ENCODE measurements at regions not wholly inside any gene's neighbourhood (a gene's known extent, or its start where the extent isn't known, plus 50 kb on each side); places are given as distances from the start of the nearest gene placed in this dataset.
A peak's percentile ranks its signal among the peaks of the same experiment; 100 is the strongest.

DNA sequence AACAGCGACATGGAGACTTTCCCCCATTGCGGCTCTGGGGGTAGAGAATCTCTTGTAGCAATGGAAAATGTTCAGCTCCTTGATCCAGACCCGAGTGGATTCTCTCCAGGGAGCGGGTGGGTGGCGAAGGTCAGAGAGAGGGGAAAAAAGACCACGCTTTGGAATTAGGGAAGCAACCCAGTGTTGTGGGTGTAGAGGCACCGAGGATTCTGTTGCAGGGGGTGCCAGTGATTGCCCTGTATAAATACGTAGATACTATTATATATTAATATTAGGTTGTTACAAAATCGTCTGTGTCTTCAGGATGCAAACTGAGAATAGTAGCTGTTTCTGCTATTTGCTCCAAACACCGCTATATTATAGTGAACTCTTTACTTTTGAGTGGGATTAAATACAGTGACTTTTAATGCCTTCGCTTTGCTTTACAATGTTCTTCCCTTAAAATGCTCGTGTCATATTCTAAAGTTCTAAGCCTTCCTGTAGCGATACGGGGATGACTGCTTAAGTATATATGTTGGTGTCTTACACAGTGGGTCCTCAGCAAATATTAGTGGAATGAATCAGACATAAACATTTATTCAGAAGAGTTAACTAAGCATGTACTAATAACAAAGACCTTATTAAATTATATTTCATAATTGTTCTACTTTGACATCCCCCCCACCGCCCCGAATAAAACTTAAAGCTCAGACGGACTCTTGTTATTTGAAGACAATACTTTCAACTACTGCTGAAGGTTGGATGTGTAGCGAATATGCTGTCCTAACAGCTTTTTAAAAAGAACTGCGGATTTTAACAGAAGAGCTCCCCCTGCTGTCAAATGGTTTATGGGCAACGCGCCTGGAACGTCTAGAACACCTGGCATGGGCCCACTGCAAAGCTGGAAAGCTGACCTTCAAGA, 136.4 kb upstream of the KRAS start:
- H3K4me3 ChIP-seq (ENCODE audit: low read depth, low read length), result peak overlapping the region; percentile 65
- TF ChIP-seq, protein P1, sequence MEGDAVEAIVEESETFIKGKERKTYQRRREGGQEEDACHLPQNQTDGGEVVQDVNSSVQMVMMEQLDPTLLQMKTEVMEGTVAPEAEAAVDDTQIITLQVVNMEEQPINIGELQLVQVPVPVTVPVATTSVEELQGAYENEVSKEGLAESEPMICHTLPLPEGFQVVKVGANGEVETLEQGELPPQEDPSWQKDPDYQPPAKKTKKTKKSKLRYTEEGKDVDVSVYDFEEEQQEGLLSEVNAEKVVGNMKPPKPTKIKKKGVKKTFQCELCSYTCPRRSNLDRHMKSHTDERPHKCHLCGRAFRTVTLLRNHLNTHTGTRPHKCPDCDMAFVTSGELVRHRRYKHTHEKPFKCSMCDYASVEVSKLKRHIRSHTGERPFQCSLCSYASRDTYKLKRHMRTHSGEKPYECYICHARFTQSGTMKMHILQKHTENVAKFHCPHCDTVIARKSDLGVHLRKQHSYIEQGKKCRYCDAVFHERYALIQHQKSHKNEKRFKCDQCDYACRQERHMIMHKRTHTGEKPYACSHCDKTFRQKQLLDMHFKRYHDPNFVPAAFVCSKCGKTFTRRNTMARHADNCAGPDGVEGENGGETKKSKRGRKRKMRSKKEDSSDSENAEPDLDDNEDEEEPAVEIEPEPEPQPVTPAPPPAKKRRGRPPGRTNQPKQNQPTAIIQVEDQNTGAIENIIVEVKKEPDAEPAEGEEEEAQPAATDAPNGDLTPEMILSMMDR (IDR thresholded peaks at IDR 0.05; ENCODE audit: low read depth, low read length), result peak; percentile 99
- TF ChIP-seq POLR2A (IDR thresholded peaks at IDR 0.05; ENCODE audit: extremely low read depth, insufficient read length), result no peak
- peak; percentile 93 for TF ChIP-seq MYC (IDR thresholded peaks at IDR 0.05; ENCODE audit: low read depth, low read length)
- TF ChIP-seq, protein P2, sequence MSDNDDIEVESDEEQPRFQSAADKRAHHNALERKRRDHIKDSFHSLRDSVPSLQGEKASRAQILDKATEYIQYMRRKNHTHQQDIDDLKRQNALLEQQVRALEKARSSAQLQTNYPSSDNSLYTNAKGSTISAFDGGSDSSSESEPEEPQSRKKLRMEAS (IDR thresholded peaks at IDR 0.05; ENCODE audit: low read depth, low read length), result peak; percentile 91
- peak; percentile 95 for DNase-seq (ENCODE audit: low read depth)

DNA sequence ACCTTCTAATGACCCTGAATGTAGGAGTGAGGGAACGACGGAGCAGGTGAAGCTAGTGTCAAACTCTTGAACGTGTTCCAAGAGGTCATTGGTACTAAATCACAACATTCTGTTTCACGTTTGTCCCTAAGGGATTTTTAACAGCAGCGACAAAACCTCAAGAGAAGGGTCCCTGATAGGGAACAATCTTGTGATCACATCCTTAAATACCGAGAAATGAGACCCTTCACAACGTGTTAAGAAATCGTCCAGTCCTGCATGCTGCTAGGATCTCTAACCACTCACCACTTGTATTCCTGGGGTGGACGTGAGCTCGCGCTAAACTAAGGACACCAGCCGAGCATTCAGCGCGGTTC, 134.1 kb upstream of the KRAS start:
- TF ChIP-seq, protein P2 (IDR thresholded peaks at IDR 0.05; ENCODE audit: low read depth, low read length), result no peak
- TF ChIP-seq, protein P1 (IDR thresholded peaks at IDR 0.05; ENCODE audit: low read depth, low read length), result no peak
- TF ChIP-seq POLR2A (IDR thresholded peaks at IDR 0.05; ENCODE audit: extremely low read depth, insufficient read length) (no peak), MYC (IDR thresholded peaks at IDR 0.05; ENCODE audit: low read depth, low read length) (no peak)
- DNase-seq (ENCODE audit: low read depth), result peak; percentile 18
- peak overlapping the region; percentile 74 for H3K4me3 ChIP-seq (ENCODE audit: low read depth, low read length)

DNA sequence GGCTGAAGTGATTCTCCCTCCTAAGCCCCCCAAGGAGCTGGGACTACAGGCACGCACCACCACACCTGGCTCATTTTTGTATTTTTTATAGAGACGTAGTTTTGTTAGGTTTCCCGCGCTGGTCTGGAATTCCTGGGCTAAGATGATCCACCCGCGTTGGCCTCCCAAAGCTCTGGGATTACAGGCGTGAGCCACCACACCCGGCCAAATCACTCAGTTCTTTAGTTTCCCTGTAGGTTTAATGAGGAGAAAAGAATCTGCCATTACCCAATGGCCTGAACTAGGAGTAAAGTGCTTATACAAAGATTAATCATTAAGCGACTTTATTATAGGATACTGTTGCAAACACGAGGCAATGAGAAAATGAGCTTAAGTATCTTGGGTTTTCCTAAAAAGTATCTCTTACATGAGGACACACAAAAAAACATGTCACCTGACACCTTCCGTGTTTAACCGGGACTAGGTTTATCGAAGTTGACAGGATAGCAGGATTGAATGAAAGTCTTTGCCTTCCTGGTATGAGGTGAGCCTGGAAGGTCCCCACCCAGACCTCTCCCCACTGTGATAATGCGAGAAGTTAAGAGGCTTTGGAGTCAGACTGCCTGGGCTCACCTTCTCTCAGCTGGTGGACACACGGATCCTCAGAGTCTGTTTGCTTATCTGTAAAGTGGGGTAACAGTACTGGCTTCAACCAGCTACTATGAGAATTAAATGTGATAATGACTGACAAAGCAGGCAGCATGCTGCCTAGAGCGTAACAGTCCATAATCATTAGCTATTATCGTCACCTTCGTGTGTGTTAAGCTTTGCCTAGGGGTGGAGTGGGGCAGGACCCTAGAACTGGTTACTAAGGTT, 133.5 kb upstream of the KRAS start:
- H3K4me3 ChIP-seq (ENCODE audit: low read depth, low read length), result no peak overlapping the region
- DNase-seq (ENCODE audit: low read depth), result peak; percentile 21
- TF ChIP-seq POLR2A (IDR thresholded peaks at IDR 0.05; ENCODE audit: extremely low read depth, insufficient read length) (no peak), MYC (IDR thresholded peaks at IDR 0.05; ENCODE audit: low read depth, low read length) (no peak)
- TF ChIP-seq, protein P1 (IDR thresholded peaks at IDR 0.05; ENCODE audit: low read depth, low read length), result no peak
- TF ChIP-seq, protein P2 (IDR thresholded peaks at IDR 0.05; ENCODE audit: low read depth, low read length), result no peak

DNA sequence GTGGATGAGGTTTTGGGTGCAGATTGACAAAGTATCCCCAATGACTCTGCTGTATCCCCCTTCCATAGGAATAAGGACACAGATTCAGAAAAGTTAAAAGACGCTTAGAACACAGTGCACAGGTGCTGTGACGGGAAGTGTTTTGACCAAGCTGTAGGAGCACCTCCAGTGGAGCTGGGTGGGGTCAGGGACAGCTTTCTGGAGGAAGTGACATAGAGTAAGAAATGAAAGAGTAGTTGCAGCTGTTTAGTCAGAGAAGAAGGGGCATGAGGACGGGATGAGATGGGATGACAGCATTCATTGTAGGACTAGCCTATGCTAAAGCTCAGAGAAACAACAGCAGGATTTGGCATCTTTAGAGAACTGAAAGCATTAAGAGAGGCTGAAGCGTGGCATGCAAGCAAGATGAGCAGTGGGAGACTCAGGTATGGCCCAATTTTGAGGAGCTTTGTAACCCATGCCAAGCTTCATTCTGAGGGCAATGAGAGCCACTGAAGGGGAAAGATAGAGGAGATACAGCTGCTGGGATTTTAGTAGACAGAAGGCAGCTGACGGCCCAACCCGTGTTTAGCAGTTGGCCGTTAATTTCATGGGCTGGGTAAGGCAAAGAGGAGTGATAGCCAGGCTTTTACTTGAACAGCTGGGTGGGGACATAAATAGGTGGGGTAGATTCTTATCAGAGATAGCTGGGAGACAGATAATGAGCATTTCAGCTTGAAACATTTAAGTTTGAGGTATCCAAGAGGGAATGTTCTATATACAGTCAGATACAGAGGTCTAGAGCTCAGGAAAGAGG, 131.8 kb upstream of the KRAS start:
- no peak overlapping the region for H3K4me3 ChIP-seq (ENCODE audit: low read depth, low read length)
- TF ChIP-seq POLR2A (IDR thresholded peaks at IDR 0.05; ENCODE audit: extremely low read depth, insufficient read length) (no peak), MYC (IDR thresholded peaks at IDR 0.05; ENCODE audit: low read depth, low read length) (no peak)
- TF ChIP-seq, protein P1 (IDR thresholded peaks at IDR 0.05; ENCODE audit: low read depth, low read length), result no peak
- TF ChIP-seq, protein P2 (IDR thresholded peaks at IDR 0.05; ENCODE audit: low read depth, low read length), result no peak
- no peak for DNase-seq (ENCODE audit: low read depth)

DNA sequence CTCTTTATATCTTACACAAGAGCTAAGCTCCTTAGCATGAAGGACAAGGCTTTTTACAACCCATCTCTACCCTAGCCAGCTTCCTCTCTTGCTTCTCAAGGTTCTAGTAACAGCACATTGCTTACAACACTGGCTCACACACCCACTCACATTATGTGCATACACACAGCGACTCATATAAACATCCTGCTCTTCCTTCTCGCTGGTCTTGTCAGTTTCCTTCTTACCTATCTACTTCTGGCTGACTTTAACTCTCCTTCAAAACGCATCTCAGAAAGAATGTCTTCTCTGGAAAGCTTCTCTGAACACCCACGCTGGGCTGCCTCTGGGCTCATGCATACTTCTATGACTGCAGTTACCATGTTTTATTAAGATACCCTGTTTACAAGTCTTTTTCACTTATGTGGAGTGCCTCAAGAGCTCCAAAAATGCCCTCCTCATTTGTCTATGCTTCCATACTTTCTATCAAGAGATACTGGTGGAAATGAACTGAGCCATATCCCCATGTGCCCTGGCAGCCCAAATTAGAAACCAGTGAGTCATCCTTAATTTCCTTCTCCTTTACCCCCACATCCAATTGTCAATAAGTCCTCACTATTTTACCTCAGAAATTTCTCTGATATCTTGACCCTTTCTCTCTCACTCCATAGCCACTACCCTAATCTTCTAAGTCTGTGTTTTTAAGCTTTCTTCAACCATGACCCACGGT, 126.9 kb upstream of the KRAS start:
- H3K4me3 ChIP-seq (ENCODE audit: low read depth, low read length), result no peak overlapping the region
- peak; percentile 60 for TF ChIP-seq MYC (IDR thresholded peaks at IDR 0.05; ENCODE audit: low read depth, low read length)
- TF ChIP-seq, protein P2 (IDR thresholded peaks at IDR 0.05; ENCODE audit: low read depth, low read length), result peak; percentile 63
- no peak for TF ChIP-seq POLR2A (IDR thresholded peaks at IDR 0.05; ENCODE audit: extremely low read depth, insufficient read length)
- peak; percentile 92 for DNase-seq (ENCODE audit: low read depth)
